Erythroblast (primary cell): ENCODE measurements at regions not wholly inside any gene's neighbourhood (a gene's known extent, or its start where the extent isn't known, plus 50 kb on each side); places are given as distances from the start of the nearest gene placed in this dataset.

ENCODE experiments used
- GATA1 ChIP-seq: IDR thresholded peaks from 2 replicates; pipeline ENCODE4 v1.6.1; 2011; ENCODE audit warnings: low read depth, mild to moderate bottlenecking, control low read depth, low read length, moderate library complexity
- POLR2A ChIP-seq: IDR thresholded peaks from 2 replicates; pipeline ENCODE4 v1.6.1; 2011; ENCODE audit warnings: mild to moderate bottlenecking, low read length

- TF ChIP-seq POLR2A (no peak), GATA1 (no peak)
Measured at GRCh38 chr18:27808683-27809082, 368.2 kb downstream of the CDH2 start.
